ENCODE measurements at regions not wholly inside any gene's neighbourhood (a gene's known extent, or its start where the extent isn't known, plus 50 kb on each side); places are given as distances from the start of the nearest gene placed in this dataset.

DNA sequence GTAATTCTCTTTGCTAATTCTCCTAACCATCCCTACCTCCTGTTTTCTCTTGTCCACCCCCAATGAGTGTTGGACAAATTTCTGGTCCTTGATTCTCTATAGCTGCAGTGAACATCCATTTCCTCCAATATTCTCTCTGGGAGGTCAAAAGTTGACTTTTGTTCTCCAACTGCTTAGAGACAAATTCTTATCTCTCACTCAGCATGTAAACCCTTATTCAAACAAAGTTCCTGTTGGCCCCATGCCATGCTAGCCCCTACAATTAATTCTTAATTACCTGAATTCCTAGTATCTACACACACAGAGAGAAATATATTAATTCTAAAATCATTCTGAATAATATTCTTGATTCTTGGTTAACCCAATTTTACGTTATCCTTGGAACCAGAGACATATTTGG is 472.9 kb upstream of the ACTBL2 start:
- Histone ChIP-seq H3K4me1 (ENCODE audit: control insufficient read depth, insufficient read depth, low read length) (no peaks in the 10 kb centered on the region), H3K36me3 (ENCODE audit: control insufficient read depth, insufficient read depth, low read length) (no peaks in the 10 kb centered on the region), H3K27me3 (ENCODE audit: control insufficient read depth, insufficient read depth, low read length) (no peaks in the 10 kb centered on the region), H3K27ac (ENCODE audit: low read depth, low read length) (no peak overlapping the region), H3K9ac (ENCODE audit: low read length) (no peak overlapping the region), H3K4me3 (ENCODE audit: low read length) (no peak overlapping the region)

DNA sequence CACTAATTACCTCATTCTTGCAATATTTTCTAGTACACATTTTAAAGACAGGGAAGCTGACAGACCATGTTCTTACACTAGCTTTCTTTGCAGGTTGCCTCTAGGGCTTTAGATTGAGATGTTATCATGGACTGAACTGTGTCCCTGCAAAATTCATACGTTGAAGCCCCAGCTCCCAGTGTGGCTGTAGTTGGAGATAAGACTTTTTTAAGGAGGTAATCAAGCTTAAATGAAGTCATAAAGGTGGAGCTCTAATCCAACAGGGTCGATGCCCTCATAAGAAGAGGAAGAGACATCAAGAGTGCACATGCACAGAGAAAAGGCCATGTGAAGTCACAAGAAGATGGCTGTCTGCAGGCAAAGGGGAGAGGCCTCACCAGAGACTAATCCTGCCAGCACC is 471.2 kb upstream of the ACTBL2 start:
- Histone ChIP-seq H3K9ac (ENCODE audit: low read length) (no peak overlapping the region), H3K27ac (ENCODE audit: low read depth, low read length) (no peak overlapping the region), H3K4me3 (ENCODE audit: low read length) (no peak overlapping the region), H3K36me3 (ENCODE audit: control insufficient read depth, insufficient read depth, low read length) (no peaks in the 10 kb centered on the region), H3K4me1 (ENCODE audit: control insufficient read depth, insufficient read depth, low read length) (no peaks in the 10 kb centered on the region), H3K27me3 (ENCODE audit: control insufficient read depth, insufficient read depth, low read length) (no peaks in the 10 kb centered on the region)

DNA sequence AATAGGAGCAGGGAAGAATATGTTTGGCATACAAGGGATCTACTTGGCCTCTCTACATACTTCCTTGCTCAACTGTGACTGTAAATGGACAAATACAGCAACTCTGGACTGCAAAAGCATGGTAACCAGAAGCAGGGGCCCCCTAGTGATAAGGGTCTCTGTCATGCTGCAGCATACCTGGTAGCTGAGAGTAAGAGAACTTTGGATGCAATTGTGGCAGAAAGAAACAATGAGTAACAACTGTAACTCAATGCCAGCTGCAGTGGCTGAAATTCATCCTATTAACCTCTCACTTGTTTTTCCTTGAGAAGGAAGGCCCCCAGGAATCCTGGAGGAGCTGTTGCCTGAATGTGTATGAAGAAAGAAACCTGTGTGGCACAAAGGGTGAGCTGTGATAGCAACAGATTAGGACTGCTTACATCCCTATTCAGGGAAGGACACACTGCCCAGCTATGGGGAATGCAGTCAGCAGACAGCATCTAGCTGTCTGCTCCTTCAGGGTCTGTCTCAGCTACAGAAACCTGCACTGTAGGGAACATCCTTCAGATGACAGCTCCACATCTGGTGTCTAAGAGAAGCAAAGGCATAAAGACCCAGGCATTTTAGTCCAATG is 468.1 kb upstream of the ACTBL2 start:
- Histone ChIP-seq H3K4me3 (ENCODE audit: low read length) (no peak overlapping the region), H3K27me3 (ENCODE audit: control insufficient read depth, insufficient read depth, low read length) (no peaks in the 10 kb centered on the region)

DNA sequence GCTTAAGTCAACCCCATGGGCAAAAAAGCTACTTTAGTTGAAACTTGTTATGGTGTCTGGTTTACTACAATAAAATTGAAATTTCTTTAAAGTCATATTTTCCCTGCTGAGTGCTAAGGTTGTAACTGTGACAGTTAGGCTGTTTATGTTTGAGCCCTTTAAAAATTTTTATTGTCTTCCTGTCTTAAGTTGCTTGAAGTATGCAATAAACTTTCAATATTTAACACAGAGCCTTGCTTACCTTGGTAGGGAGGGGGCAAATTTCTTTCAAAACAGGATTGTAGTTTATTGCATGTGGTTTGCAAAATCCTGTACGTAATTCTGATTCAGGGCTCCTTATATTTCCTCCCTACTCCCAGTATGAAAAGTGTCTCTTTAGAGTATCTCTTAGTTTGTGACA is 465.5 kb upstream of the ACTBL2 start:
- no peaks in the 10 kb centered on the region for H3K27me3 ChIP-seq (ENCODE audit: control insufficient read depth, insufficient read depth, low read length)
- H3K4me1 ChIP-seq (ENCODE audit: control insufficient read depth, insufficient read depth, low read length), result no peaks in the 10 kb centered on the region
- no peaks in the 10 kb centered on the region for H3K36me3 ChIP-seq (ENCODE audit: control insufficient read depth, insufficient read depth, low read length)
- H3K27ac ChIP-seq (ENCODE audit: low read depth, low read length), result no peak overlapping the region
- no peak overlapping the region for H3K9ac ChIP-seq (ENCODE audit: low read length)
- H3K4me3 ChIP-seq (ENCODE audit: low read length), result no peak overlapping the region

More for the DNA sequence above, 468.1 kb upstream of the ACTBL2 start:
- Histone ChIP-seq H3K36me3 (ENCODE audit: control insufficient read depth, insufficient read depth, low read length) (no peaks in the 10 kb centered on the region), H3K9ac (ENCODE audit: low read length) (no peak overlapping the region), H3K27ac (ENCODE audit: low read depth, low read length) (no peak overlapping the region), H3K4me1 (ENCODE audit: control insufficient read depth, insufficient read depth, low read length) (no peaks in the 10 kb centered on the region)

- H3K27me3 ChIP-seq (ENCODE audit: control insufficient read depth, insufficient read depth, low read length), result no peaks in the 10 kb centered on the region
Observed at GRCh38 chr5:57947181-57947580, 464.6 kb upstream of the ACTBL2 start.

GRCh38 chr5:57940879-57941278 is 458.3 kb upstream of the ACTBL2 start:
- H3K4me3 ChIP-seq (ENCODE audit: low read length), result no peak overlapping the region
- no peaks in the 10 kb centered on the region for H3K4me1 ChIP-seq (ENCODE audit: control insufficient read depth, insufficient read depth, low read length)
- no peak overlapping the region for H3K9ac ChIP-seq (ENCODE audit: low read length)
- H3K36me3 ChIP-seq (ENCODE audit: control insufficient read depth, insufficient read depth, low read length), result no peaks in the 10 kb centered on the region
- H3K27me3 ChIP-seq (ENCODE audit: control insufficient read depth, insufficient read depth, low read length), result no peaks in the 10 kb centered on the region
- no peak overlapping the region for H3K27ac ChIP-seq (ENCODE audit: low read depth, low read length)

More at GRCh38 chr5:57947181-57947580, 464.6 kb upstream of the ACTBL2 start:
- no peaks in the 10 kb centered on the region for H3K36me3 ChIP-seq (ENCODE audit: control insufficient read depth, insufficient read depth, low read length)
- no peak overlapping the region for H3K9ac ChIP-seq (ENCODE audit: low read length)
- H3K4me3 ChIP-seq (ENCODE audit: low read length), result no peak overlapping the region
- H3K4me1 ChIP-seq (ENCODE audit: control insufficient read depth, insufficient read depth, low read length), result no peaks in the 10 kb centered on the region
- no peak overlapping the region for H3K27ac ChIP-seq (ENCODE audit: low read depth, low read length)

- Histone ChIP-seq H3K9ac (ENCODE audit: low read length) (no peak overlapping the region), H3K27me3 (ENCODE audit: control insufficient read depth, insufficient read depth, low read length) (no peaks in the 10 kb centered on the region), H3K4me1 (ENCODE audit: control insufficient read depth, insufficient read depth, low read length) (no peaks in the 10 kb centered on the region), H3K36me3 (ENCODE audit: control insufficient read depth, insufficient read depth, low read length) (no peaks in the 10 kb centered on the region), H3K4me3 (ENCODE audit: low read length) (no peak overlapping the region), H3K27ac (ENCODE audit: low read depth, low read length) (no peak overlapping the region)
Observed at GRCh38 chr5:57940236-57940635, 457.6 kb upstream of the ACTBL2 start.

DNA sequence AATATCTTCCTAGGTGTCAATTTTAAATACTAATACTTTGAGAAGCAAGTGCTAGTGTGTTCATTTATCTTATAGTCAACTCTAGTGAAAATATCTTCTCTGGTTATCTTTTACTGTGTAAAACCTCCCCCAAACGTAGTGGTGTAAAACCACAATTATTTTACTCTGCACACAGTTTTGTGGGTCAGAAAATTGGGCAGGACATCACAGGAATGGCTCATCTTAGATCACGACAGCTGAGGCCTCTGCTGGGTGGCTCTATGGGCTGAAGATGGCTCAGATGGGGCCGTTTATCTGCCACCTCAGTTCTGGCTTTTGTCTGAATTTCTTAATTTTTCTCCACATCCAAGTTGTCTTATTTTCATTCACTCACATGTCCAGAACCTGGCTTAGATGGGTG is 457.2 kb upstream of the ACTBL2 start:
- no peak overlapping the region for H3K4me3 ChIP-seq (ENCODE audit: low read length)

DNA sequence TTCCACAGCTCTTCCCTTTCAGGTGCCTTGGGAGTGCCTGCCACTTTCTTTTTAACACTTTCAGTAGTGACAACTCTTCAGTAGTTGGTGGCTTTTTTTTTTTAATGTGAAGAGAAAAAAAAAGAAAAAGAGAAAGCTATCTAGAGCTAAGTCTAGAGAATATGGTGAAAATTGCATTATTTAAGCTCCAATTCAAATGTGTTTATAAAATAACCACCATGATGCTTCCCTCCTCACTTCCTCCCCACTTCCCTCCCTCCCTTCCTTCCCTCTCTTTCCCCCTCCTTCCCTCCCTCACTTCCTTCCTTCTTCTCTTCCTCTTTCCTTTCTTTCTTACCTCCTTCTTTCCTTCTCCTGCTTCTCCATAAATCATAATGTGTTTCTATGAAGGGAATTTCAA is 456.7 kb upstream of the ACTBL2 start:
- Histone ChIP-seq H3K9ac (ENCODE audit: low read length) (no peak overlapping the region), H3K4me3 (ENCODE audit: low read length) (no peak overlapping the region), H3K27me3 (ENCODE audit: control insufficient read depth, insufficient read depth, low read length) (no peaks in the 10 kb centered on the region), H3K27ac (ENCODE audit: low read depth, low read length) (no peak overlapping the region), H3K4me1 (ENCODE audit: control insufficient read depth, insufficient read depth, low read length) (no peaks in the 10 kb centered on the region), H3K36me3 (ENCODE audit: control insufficient read depth, insufficient read depth, low read length) (no peaks in the 10 kb centered on the region)

More for the DNA sequence above, 457.2 kb upstream of the ACTBL2 start:
- no peaks in the 10 kb centered on the region for H3K27me3 ChIP-seq (ENCODE audit: control insufficient read depth, insufficient read depth, low read length)
- H3K27ac ChIP-seq (ENCODE audit: low read depth, low read length), result no peak overlapping the region
- H3K36me3 ChIP-seq (ENCODE audit: control insufficient read depth, insufficient read depth, low read length), result no peaks in the 10 kb centered on the region
- H3K9ac ChIP-seq (ENCODE audit: low read length), result no peak overlapping the region
- no peaks in the 10 kb centered on the region for H3K4me1 ChIP-seq (ENCODE audit: control insufficient read depth, insufficient read depth, low read length)

- Histone ChIP-seq H3K4me3 (ENCODE audit: low read length) (no peak overlapping the region), H3K27me3 (ENCODE audit: control insufficient read depth, insufficient read depth, low read length) (no peaks in the 10 kb centered on the region), H3K27ac (ENCODE audit: low read depth, low read length) (no peak overlapping the region), H3K36me3 (ENCODE audit: control insufficient read depth, insufficient read depth, low read length) (no peaks in the 10 kb centered on the region), H3K4me1 (ENCODE audit: control insufficient read depth, insufficient read depth, low read length) (no peaks in the 10 kb centered on the region), H3K9ac (ENCODE audit: low read length) (no peak overlapping the region)
Observed at GRCh38 chr5:57938174-57938557, 455.6 kb upstream of the ACTBL2 start.

DNA sequence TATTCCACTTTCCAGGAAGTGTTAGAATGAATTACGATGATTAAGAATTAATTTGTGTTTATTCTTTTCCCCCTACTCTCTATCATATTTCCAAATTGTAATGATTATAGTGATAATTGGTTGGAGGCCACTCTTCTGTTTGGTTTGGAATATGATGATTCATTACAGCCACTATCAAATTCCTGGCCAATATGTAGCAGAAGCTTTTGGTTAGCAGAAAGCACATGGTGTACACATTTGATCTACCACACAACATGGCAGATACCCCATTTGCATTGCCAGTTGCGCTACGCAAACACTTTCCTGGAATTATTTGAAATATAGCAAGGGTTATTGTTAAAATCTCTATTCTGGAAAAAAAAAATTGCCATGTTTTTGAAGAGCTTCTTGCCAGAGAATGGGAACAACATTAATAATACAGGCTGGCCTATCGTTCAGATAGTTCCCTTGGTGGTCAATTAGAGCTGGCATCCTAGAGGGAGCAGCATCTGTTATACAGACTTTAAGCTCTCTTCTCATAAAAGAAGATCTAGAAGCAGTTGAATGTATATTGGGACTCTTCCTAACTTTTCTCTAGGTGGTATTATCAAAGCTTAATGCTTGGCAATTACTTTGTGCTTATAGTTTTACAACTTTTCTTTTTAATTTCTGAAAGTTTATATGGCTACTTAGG is 455.0 kb upstream of the ACTBL2 start:
- Histone ChIP-seq H3K4me1 (ENCODE audit: control insufficient read depth, insufficient read depth, low read length) (no peaks in the 10 kb centered on the region), H3K36me3 (ENCODE audit: control insufficient read depth, insufficient read depth, low read length) (no peaks in the 10 kb centered on the region), H3K9ac (ENCODE audit: low read length) (no peak overlapping the region), H3K27ac (ENCODE audit: low read depth, low read length) (no peak overlapping the region), H3K27me3 (ENCODE audit: control insufficient read depth, insufficient read depth, low read length) (no peaks in the 10 kb centered on the region), H3K4me3 (ENCODE audit: low read length) (no peak overlapping the region)

- no peaks in the 10 kb centered on the region for H3K36me3 ChIP-seq (ENCODE audit: control insufficient read depth, insufficient read depth, low read length)
- no peak overlapping the region for H3K4me3 ChIP-seq (ENCODE audit: low read length)
- no peak overlapping the region for H3K27ac ChIP-seq (ENCODE audit: low read depth, low read length)
- H3K4me1 ChIP-seq (ENCODE audit: control insufficient read depth, insufficient read depth, low read length), result no peaks in the 10 kb centered on the region
- no peaks in the 10 kb centered on the region for H3K27me3 ChIP-seq (ENCODE audit: control insufficient read depth, insufficient read depth, low read length)
- H3K9ac ChIP-seq (ENCODE audit: low read length), result no peak overlapping the region
Observed at GRCh38 chr5:57937025-57937424, 454.4 kb upstream of the ACTBL2 start.

DNA sequence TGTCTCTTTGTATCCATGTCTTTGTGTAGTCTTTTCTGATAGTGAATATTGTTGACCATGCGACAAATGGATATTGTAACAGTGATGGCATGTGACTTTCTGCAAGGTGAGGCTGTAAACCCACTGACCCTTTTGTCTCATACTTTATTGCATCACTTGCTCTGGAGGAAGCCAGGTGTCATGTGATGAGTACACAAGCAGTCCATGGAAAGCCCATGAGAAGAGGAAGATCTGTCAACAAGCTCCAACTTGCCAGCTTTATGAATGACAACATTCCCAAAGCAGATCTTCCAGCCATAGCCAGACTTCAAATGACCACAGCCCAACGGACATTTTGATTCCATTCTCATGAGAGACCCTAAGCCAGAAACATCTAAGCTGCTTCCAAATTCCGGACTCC is 450.1 kb upstream of the ACTBL2 start:
- H3K4me1 ChIP-seq (ENCODE audit: control insufficient read depth, insufficient read depth, low read length), result no peaks in the 10 kb centered on the region
- no peaks in the 10 kb centered on the region for H3K27me3 ChIP-seq (ENCODE audit: control insufficient read depth, insufficient read depth, low read length)
- no peak overlapping the region for H3K9ac ChIP-seq (ENCODE audit: low read length)
- no peak overlapping the region for H3K27ac ChIP-seq (ENCODE audit: low read depth, low read length)
- no peaks in the 10 kb centered on the region for H3K36me3 ChIP-seq (ENCODE audit: control insufficient read depth, insufficient read depth, low read length)
- H3K4me3 ChIP-seq (ENCODE audit: low read length), result no peak overlapping the region
